H54 (cell line): ENCODE measurements at regions not wholly inside any gene's neighbourhood (a gene's known extent, or its start where the extent isn't known, plus 50 kb on each side); places are given as distances from the start of the nearest gene placed in this dataset.
"Not testable (repeated sequence)": the region's sequence is repeated elsewhere in the genome, so short reads cannot be mapped to it uniquely, and the experiment has no call there.

Experiments used
- DNase-seq: peaks from one replicate; pipeline ENCODE4 v3.0.0; 2011; ENCODE audit warnings: low spot score, mixed read lengths; ENCODE audit not compliant: insufficient read length
- FAIRE-seq: peaks from 3 replicates; lab custom pipeline; 2011; peaks lifted over from hg19 to GRCh38; lab: Jason Lieb, UNC
- POLR2A ChIP-seq: IDR thresholded peaks from 2 replicates; pipeline ENCODE4 v1.6.1; 2011; ENCODE audit warnings: low read depth, mild to moderate bottlenecking, low read length

DNA sequence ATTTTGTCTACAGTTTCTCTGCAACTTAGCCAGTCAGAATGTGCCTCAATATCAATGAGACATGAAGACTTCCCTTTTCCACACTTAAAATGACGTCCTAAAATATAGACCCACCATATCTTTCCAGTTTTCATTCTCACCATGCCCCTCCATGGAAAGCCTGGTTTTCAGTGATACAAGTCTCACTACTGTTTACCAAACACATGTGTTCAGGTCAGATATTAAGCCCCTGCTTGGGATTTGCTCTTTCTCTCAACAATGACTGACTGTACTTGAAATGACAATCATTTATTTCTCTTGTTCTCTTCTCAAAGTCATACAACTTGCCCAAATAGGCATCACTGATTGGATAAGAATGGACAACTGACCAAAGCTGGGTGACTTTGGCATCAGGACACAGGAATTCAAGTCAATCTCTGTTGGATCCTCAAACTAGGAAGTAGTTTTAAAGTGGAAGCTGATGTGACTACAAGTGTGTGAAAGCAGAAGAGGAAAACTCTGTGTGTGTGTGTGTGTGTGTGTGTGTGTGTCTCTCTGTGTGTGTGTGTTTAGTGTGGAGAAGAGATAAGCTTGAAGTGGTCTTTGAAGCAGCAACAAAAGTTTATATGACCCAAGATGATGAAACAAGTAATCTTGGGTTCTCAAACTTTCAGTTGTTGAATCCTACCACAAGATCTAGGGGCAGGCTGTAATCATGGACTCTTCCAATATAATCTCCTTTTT lies 217.4 kb upstream of the FGF13 start:
- no peak for TF ChIP-seq POLR2A
- DNase-seq (no peak), FAIRE-seq (no peak)

DNA sequence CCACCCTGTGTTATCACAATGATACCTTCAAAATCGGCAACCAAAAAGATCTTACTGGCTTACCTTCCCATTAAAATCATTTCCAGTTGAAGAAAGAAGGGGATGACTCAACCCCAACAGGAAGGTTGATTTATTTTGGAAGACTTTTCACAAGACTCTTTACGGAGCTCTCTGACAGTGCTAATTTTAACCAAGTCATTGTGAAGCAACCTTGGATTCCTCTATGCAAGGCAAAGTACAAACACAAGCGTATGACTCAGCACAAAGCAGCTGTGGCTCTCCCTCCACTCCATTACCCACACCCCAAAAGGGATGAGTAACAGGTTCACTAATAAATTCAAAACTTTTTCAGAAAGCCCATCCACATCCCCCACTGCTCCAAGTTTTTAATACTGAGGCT lies 213.8 kb upstream of the FGF13 start:
- FAIRE-seq (peak; percentile 62), DNase-seq (peak; percentile 17)
- TF ChIP-seq POLR2A = no peak

GRCh38 chrX:138923805-138924204 lies 212.3 kb upstream of the FGF13 start:
- FAIRE-seq (no peak), DNase-seq (no peak)
- TF ChIP-seq POLR2A = no peak

DNA sequence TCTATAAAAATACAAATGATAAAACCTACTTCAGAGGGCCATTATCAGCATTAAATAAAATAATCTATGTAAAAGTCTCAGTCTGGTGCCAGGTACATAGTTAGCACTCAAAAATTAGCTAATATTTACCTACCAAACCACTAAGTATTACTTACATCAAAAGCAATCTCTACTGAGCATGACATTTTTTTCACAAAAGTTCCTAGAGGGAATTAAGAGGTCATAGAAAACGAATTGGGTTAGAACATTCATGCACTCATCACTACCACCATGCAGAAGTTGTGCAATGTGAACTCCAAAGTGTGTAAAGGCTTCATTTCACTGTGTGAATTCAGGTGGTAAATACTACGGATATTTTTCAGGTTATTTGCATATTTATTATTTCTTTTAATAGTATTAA lies 209.5 kb upstream of the FGF13 start:
- TF ChIP-seq POLR2A = no peak
- FAIRE-seq (no peak), DNase-seq (no peak)

DNA sequence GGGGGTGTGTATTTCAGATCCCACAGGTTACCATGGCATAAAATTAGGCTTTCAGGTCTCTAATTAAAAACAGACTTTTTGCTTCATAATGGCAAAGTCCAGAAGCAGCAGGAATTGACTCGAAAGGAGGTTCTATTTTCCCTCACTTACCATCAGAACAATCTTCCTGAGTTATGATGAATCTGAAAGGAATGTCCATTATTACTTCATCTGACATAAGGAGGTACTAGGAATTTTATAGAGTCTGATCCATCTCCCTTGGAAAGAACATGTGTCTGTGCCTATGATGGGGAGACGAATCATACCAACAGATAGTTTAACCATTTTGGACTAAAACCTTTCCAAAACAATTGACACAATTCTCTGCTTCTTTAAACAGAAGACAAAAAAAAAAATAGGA lies 206.3 kb upstream of the FGF13 start:
- FAIRE-seq (peak; percentile 41), DNase-seq (peak; percentile 1)
- TF ChIP-seq POLR2A = no peak

- no peak for TF ChIP-seq POLR2A
- DNase-seq (no peak), FAIRE-seq (no peak)
Measured at GRCh38 chrX:138914767-138915166, 203.2 kb upstream of the FGF13 start.

- TF ChIP-seq POLR2A = no peak
- FAIRE-seq (no peak), DNase-seq (no peak)
Measured at GRCh38 chrX:138908577-138908976, 197.1 kb upstream of the FGF13 start.

DNA sequence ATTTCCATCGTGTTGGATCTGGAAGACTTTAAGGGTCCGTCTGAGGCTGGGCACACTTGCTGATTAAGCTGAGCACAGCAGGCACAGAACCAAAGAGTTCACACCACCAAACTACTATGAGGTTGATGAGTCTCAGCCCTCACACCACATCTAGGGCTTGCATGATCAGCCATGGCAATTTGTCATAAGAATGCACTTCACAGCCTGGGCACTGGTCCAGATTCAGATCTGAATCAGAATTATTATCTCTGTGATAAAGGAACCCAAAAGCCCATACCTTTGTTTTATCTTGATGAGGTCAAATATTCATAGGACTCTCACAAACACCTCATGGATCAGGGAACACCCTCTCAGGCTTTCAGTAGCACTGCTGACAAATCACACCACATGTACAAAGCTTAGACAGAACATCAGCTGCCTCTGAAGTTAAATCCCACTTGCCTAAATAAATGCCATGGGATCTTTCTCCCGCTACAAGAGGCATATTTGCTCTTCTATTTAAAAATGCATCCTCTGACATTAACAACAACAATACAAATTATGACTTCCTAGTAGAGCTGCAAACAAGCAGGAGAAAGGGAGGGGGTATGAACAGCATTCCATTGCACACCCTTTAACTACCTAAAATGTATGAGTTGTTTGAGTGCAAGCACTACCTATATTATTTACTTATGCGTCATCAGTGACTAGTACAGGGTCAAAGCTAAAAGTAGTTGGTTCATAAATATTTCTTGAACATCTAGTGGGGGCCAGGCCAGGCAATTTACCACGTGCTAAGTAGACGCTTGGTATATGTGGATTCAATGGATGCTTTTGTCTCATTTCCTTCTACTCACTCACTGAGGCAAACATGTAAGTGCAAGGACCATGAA lies 186.3 kb upstream of the FGF13 start:
- FAIRE-seq = peak; percentile 48
- no peak for DNase-seq
- TF ChIP-seq POLR2A = no peak

GRCh38 chrX:138890491-138890890 lies 179.0 kb upstream of the FGF13 start:
- no peak for DNase-seq
- no peak for TF ChIP-seq POLR2A
- no peak for FAIRE-seq

DNA sequence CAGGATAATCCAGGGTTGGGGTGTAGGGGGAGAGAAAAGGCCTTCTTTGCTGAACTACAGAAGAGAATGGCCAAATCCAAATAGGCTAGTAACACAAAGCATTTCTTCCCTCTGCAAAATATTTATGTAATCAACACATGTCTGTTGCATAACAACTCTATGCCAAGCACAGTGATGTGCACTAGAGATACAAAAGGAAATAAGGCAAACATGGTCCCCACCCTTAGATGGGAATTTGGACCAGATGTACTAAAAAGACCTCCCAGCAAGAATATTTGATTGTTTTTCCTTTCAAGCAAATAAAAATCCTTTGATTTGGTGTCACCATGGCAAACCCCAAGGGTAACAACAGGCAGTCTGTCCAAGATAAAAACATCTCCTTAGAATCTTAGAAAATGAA lies 177.6 kb upstream of the FGF13 start:
- no peak for TF ChIP-seq POLR2A
- no peak for FAIRE-seq
- DNase-seq = no peak

- no peak for FAIRE-seq
- DNase-seq = no peak
- no peak for TF ChIP-seq POLR2A
Measured at GRCh38 chrX:138886769-138887168, 175.3 kb upstream of the FGF13 start.

- no peak for TF ChIP-seq POLR2A
Measured at GRCh38 chrX:138885886-138886285, 174.4 kb upstream of the FGF13 start.

DNA sequence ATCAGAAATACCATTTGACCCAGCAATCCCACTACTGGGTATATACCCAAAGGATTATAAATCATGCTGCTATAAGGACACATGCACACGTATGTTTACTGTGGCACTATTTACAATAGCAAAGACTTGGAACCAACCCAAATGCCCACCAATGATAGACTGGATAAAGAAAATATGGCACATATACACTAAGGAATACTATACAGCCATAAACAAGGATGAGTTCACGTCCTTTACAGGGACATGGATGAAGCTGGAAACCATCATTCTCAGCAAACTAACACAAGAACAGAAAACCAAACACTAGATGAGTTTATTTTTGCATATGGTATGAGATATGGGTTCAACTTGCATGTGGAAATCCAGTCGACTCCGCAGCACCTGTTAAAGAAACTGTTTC lies 168.8 kb upstream of the FGF13 start:
- DNase-seq, FAIRE-seq: not testable (repeated sequence)

More at GRCh38 chrX:138885886-138886285, 174.4 kb upstream of the FGF13 start:
- FAIRE-seq (peak; percentile 43), DNase-seq (peak; percentile 9)

- FAIRE-seq = no peak
- no peak for TF ChIP-seq POLR2A
Measured at GRCh38 chrX:138877746-138878145, 166.2 kb upstream of the FGF13 start.

More at GRCh38 chrX:138877746-138878145, 166.2 kb upstream of the FGF13 start:
- DNase-seq = no peak
